ENCODE measurements at regions not wholly inside any gene's neighbourhood (a gene's known extent, or its start where the extent isn't known, plus 50 kb on each side); places are given as distances from the start of the nearest gene placed in this dataset.

DNA sequence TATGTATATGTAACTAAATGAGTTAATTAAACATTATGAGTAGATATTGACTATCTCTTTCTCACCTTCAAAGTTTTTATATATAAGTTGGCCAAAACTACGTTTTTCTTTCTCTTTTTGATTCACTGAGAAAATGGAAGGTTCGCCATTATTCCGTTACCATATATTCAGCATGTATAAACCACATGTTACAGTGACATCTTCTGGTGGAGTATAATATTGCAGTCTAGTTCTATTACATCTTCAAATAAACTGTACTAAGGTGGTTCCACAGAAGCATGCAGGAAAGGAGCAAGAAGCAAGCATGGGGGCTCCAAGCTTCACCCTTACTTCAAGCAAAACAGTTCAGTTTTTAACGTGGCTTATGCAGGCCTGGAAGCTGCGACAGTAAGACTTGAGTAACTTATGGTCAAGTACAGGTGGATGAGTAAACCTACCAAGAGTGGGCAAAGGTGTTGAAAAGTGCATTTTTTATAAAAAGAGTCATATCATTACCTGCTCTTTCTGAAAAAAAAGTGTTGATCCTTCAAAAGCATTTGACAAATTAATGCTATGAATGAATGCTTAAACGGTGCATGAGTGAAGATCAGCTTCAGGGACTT lies 129.8 kb upstream of the RAB6C start (continued):
- no peak for TF ChIP-seq TAF1 (conservative IDR thresholded peaks at IDR 0.05)
- TF ChIP-seq FOXA2 (IDR thresholded peaks at IDR 0.05), result no peak
- TF ChIP-seq HNF4G (IDR thresholded peaks at IDR 0.05), result no peak
- peak; percentile 89 to 93 for TF ChIP-seq RAD21 (IDR thresholded peaks at IDR 0.05)

DNA sequence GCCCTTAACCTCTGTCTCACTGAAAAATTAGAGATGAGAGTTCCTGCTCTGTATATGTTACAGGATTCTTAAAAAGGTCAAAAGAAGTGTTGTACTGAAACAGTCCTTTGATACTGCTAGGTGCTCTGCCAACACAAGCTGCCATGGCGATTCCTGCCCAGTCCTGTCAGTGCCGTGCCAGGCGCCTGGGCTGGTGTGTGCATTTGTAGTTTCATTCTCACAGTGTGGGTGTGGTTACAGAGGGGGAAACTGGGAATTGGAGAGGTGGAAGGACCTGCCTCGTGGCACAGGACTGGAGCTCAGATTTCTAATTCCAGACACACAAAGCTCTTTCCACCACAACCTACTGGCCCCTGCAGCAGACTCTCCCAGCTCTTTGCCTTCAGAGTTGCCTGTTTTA lies 122.3 kb upstream of the RAB6C start:
- no peak for DNase-seq (ENCODE audit: low spot score)
- peaks cover 0 to 4% (median 0%) of the 10 kb centered on the region in 4 donors for H3K9me3 ChIP-seq (ENCODE audit: control insufficient read depth in 4 of 4, low read length in 3 of 4)
- 70% methylated on average over 4 of the region's 4 CpGs for WGBS
- TF ChIP-seq RAD21 (IDR thresholded peaks at IDR 0.05) (no peak), FOXA1 (IDR thresholded peaks at IDR 0.05) (no peak), RXRA (IDR thresholded peaks at IDR 0.05) (no peak), HNF4A (conservative IDR thresholded peaks at IDR 0.05) (no peak), GABPA (IDR thresholded peaks at IDR 0.05 in 1 of 2, conservative IDR thresholded peaks at IDR 0.05 in 1 of 2) (no peak), NR2F2 (IDR thresholded peaks at IDR 0.05) (no peak), EGR1 (IDR thresholded peaks at IDR 0.05; ENCODE audit: low read depth in 2 of 2) (no peak), ATF3 (IDR thresholded peaks at IDR 0.05) (no peak), CTCF (IDR thresholded peaks at IDR 0.05; ENCODE audit: low read depth, low read length, missing input control) (no peak), HNF4G (IDR thresholded peaks at IDR 0.05) (no peak), TAF1 (conservative IDR thresholded peaks at IDR 0.05) (no peak), YY1 (IDR thresholded peaks at IDR 0.05) (no peak)
- TF ChIP-seq, protein P1, sequence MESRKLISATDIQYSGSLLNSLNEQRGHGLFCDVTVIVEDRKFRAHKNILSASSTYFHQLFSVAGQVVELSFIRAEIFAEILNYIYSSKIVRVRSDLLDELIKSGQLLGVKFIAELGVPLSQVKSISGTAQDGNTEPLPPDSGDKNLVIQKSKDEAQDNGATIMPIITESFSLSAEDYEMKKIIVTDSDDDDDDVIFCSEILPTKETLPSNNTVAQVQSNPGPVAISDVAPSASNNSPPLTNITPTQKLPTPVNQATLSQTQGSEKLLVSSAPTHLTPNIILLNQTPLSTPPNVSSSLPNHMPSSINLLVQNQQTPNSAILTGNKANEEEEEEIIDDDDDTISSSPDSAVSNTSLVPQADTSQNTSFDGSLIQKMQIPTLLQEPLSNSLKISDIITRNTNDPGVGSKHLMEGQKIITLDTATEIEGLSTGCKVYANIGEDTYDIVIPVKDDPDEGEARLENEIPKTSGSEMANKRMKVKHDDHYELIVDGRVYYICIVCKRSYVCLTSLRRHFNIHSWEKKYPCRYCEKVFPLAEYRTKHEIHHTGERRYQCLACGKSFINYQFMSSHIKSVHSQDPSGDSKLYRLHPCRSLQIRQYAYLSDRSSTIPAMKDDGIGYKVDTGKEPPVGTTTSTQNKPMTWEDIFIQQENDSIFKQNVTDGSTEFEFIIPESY (IDR thresholded peaks at IDR 0.05), result no peak
- H3K36me3 ChIP-seq (ENCODE audit: control insufficient read depth in 4 of 4, insufficient read depth in 3 of 4, low read depth in 1 of 4, low read length in 3 of 4), result no peaks in the 10 kb centered on the region
- no peak overlapping the region for H3K4me3 ChIP-seq (ENCODE audit: low read depth in 1 of 3, low read length in 3 of 3)
- H3K9ac ChIP-seq (ENCODE audit: low read depth in 1 of 2, low read length in 2 of 2), result no peak overlapping the region
- H3K4me1 ChIP-seq (ENCODE audit: control insufficient read depth in 4 of 4, insufficient read depth in 4 of 4, low read length in 3 of 4), result no peaks in the 10 kb centered on the region
- H3K27ac ChIP-seq (ENCODE audit: low read depth in 1 of 2, low read length in 2 of 2), result no peak overlapping the region
- H3K27me3 ChIP-seq (ENCODE audit: control insufficient read depth in 4 of 4, insufficient read depth in 4 of 4, low read length in 3 of 4), result no peaks in the 10 kb centered on the region

- no peaks in the 10 kb centered on the region for H3K27me3 ChIP-seq (ENCODE audit: control insufficient read depth in 4 of 4, insufficient read depth in 4 of 4, low read length in 3 of 4)
- no peak overlapping the region for H3K4me3 ChIP-seq (ENCODE audit: low read depth in 1 of 3, low read length in 3 of 3)
- no peak overlapping the region for H3K9ac ChIP-seq (ENCODE audit: low read depth in 1 of 2, low read length in 2 of 2)
- H3K36me3 ChIP-seq (ENCODE audit: control insufficient read depth in 4 of 4, insufficient read depth in 3 of 4, low read depth in 1 of 4, low read length in 3 of 4), result no peaks in the 10 kb centered on the region
- no peak for TF ChIP-seq GABPA (IDR thresholded peaks at IDR 0.05 in 1 of 2, conservative IDR thresholded peaks at IDR 0.05 in 1 of 2)
- TF ChIP-seq, protein P2, sequence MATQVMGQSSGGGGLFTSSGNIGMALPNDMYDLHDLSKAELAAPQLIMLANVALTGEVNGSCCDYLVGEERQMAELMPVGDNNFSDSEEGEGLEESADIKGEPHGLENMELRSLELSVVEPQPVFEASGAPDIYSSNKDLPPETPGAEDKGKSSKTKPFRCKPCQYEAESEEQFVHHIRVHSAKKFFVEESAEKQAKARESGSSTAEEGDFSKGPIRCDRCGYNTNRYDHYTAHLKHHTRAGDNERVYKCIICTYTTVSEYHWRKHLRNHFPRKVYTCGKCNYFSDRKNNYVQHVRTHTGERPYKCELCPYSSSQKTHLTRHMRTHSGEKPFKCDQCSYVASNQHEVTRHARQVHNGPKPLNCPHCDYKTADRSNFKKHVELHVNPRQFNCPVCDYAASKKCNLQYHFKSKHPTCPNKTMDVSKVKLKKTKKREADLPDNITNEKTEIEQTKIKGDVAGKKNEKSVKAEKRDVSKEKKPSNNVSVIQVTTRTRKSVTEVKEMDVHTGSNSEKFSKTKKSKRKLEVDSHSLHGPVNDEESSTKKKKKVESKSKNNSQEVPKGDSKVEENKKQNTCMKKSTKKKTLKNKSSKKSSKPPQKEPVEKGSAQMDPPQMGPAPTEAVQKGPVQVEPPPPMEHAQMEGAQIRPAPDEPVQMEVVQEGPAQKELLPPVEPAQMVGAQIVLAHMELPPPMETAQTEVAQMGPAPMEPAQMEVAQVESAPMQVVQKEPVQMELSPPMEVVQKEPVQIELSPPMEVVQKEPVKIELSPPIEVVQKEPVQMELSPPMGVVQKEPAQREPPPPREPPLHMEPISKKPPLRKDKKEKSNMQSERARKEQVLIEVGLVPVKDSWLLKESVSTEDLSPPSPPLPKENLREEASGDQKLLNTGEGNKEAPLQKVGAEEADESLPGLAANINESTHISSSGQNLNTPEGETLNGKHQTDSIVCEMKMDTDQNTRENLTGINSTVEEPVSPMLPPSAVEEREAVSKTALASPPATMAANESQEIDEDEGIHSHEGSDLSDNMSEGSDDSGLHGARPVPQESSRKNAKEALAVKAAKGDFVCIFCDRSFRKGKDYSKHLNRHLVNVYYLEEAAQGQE (IDR thresholded peaks at IDR 0.05), result no peak
- H3K27ac ChIP-seq (ENCODE audit: low read depth in 1 of 2, low read length in 2 of 2), result no peak overlapping the region
- no peaks in the 10 kb centered on the region for H3K4me1 ChIP-seq (ENCODE audit: control insufficient read depth in 4 of 4, insufficient read depth in 4 of 4, low read length in 3 of 4)
- DNase-seq (ENCODE audit: low spot score), result no peak
- peaks cover 0 to 4% (median 0%) of the 10 kb centered on the region in 4 donors for H3K9me3 ChIP-seq (ENCODE audit: control insufficient read depth in 4 of 4, low read length in 3 of 4)
- 67% methylated on average over 9 of the region's 9 CpGs for WGBS
These were observed 120.3 kb upstream of the RAB6C start for GRCh38 chr2:129859175-129859574.

All from liver (tissue), 8 donors.